Neural cell (in vitro differentiated cells): ENCODE measurements at regions not wholly inside any gene's neighbourhood (a gene's known extent, or its start where the extent isn't known, plus 50 kb on each side); places are given as distances from the start of the nearest gene placed in this dataset.

Experiments used
- H2AFZ ChIP-seq: fragments of 200-600, 300-800 bp; sonication (generic), shearing (Covaris generic); 2 replicates; pipeline ENCODE4 v1.6.0; 2014; ENCODE audit warnings: low read depth, mild to moderate bottlenecking, antibody characterized with exemption, low read length, moderate library complexity
- H3F3A ChIP-seq: fragments of 200-600 bp; shearing (Covaris generic); 2 replicates; pipeline ENCODE4 v1.6.1; 2016; ENCODE audit warnings: mild to moderate bottlenecking, moderate library complexity, mixed read lengths, antibody characterized with exemption, low read length; ENCODE audit not compliant: insufficient read depth, poor library complexity, severe bottlenecking
- H3K27ac ChIP-seq: fragments of 200-600, 300-800 bp; sonication (generic), shearing (Covaris generic); 2 replicates; pipeline ENCODE4 v1.5.1; 2014; ENCODE audit warnings: mild to moderate bottlenecking, low read length, moderate library complexity
- H3K27me3 ChIP-seq: fragments of 300-800, 200-600 bp; sonication (generic), shearing (Covaris generic); 2 replicates; pipeline ENCODE4 v1.6.0; 2014; ENCODE audit warnings: mild to moderate bottlenecking, low read depth, low read length, moderate library complexity; ENCODE audit not compliant: insufficient read depth
- H3K36me3 ChIP-seq: fragments of 300-800, 200-600 bp; sonication (generic), shearing (Covaris generic); 2 replicates; pipeline ENCODE4 v1.5.1; 2014; ENCODE audit warnings: mild to moderate bottlenecking, antibody characterized with exemption, low read length, moderate library complexity; ENCODE audit not compliant: insufficient read depth
- H3K4me2 ChIP-seq: fragments of 300-800, 200-600 bp; sonication (generic), shearing (Covaris generic); 2 replicates; pipeline ENCODE4 v1.6.0; 2014; ENCODE audit warnings: mild to moderate bottlenecking, low read length
- H3K4me3 ChIP-seq: fragments of 300-800, 200-600 bp; sonication (generic), shearing (Covaris generic); 2 replicates; pipeline ENCODE4 v1.5.1; 2014; ENCODE audit warnings: mild to moderate bottlenecking, low read length, moderate library complexity
- H3K79me2 ChIP-seq: fragments of 200-600 bp; shearing (Covaris generic); replicated peaks from 2 replicates; pipeline ENCODE4 v1.6.0; 2014; ENCODE audit warnings: mild to moderate bottlenecking, low read length, moderate library complexity; ENCODE audit not compliant: insufficient read depth
- H3K9ac ChIP-seq: fragments of 300-800, 200-600 bp; sonication (generic), shearing (Covaris generic); 2 replicates; pipeline ENCODE4 v1.6.1; 2016; ENCODE audit warnings: mild to moderate bottlenecking, low read length, mixed read lengths
- H3K9me2 ChIP-seq: fragments of 200-600 bp; shearing (Covaris generic); 2 replicates; pipeline ENCODE4 v1.6.1; 2016; ENCODE audit warnings: mild to moderate bottlenecking, low read length, mixed read lengths; ENCODE audit not compliant: insufficient read depth
- H3K9me3 ChIP-seq: fragments of 200-600, 300-800 bp; sonication (generic), shearing (Covaris generic); 2 replicates; pipeline ENCODE4 v1.6.1; 2016; ENCODE audit warnings: mild to moderate bottlenecking, mixed run types, low read length, moderate library complexity, mixed read lengths
- H4K20me1 ChIP-seq: fragments of 200-600 bp; shearing (Covaris generic); 2 replicates; pipeline ENCODE4 v1.6.1; 2016; ENCODE audit warnings: mild to moderate bottlenecking, mixed run types; ENCODE audit not compliant: insufficient read depth
- CTCF ChIP-seq: fragments of 450-650 bp; IDR thresholded peaks from 2 replicates; pipeline ENCODE4 v1.5.1; 2014; ENCODE audit warnings: antibody characterized with exemption, mild to moderate bottlenecking, moderate library complexity; ENCODE audit not compliant: poor library complexity, severe bottlenecking
- EP300 ChIP-seq: fragments of 450-650 bp; conservative IDR thresholded peaks from 2 replicates; pipeline ENCODE4 v1.6.1; 2014; ENCODE audit warnings: antibody characterized with exemption, mild to moderate bottlenecking, moderate library complexity; ENCODE audit not compliant: poor library complexity, severe bottlenecking
- EZH2 ChIP-seq: fragments of 200-600, 300-800 bp; shearing (Covaris generic), sonication (generic); IDR thresholded peaks from 2 replicates; pipeline ENCODE4 v1.6.1; 2014; ENCODE audit warnings: antibody characterized with exemption, low read length, borderline replicate concordance, mild to moderate bottlenecking; ENCODE audit not compliant: insufficient read depth, poor library complexity, severe bottlenecking
- MXI1 ChIP-seq: fragments of 450-650 bp; conservative IDR thresholded peaks from 2 replicates; pipeline ENCODE4 v1.6.1; 2014; ENCODE audit warnings: antibody characterized with exemption, mild to moderate bottlenecking; ENCODE audit not compliant: poor library complexity, severe bottlenecking
- POLR2AphosphoS5 ChIP-seq: IDR thresholded peaks from 2 replicates; pipeline ENCODE4 v1.6.1; 2012
- RAD21 ChIP-seq: fragments of 450-650 bp; conservative IDR thresholded peaks from 2 replicates; pipeline ENCODE4 v1.6.1; 2014; ENCODE audit warnings: antibody characterized with exemption, mild to moderate bottlenecking, moderate library complexity
- REST ChIP-seq: IDR thresholded peaks from 2 replicates; pipeline ENCODE4 v1.6.1; 2012; ENCODE audit warnings: borderline replicate concordance
- SMC3 ChIP-seq: fragments of 450-650 bp; conservative IDR thresholded peaks from 2 replicates; pipeline ENCODE4 v1.6.1; 2014; ENCODE audit warnings: antibody characterized with exemption, mild to moderate bottlenecking, moderate library complexity; ENCODE audit not compliant: poor library complexity
- TAF1 ChIP-seq: IDR thresholded peaks from 2 replicates; pipeline ENCODE4 v1.6.1; 2012; ENCODE audit warnings: low read depth

GRCh38 chr11:119572481-119573424, 149.8 kb upstream of the THY1 start:
- Histone ChIP-seq H3K79me2 (no peaks in the 10 kb centered on the region), H3K4me3 (no peak overlapping the region), H4K20me1 (no peaks in the 10 kb centered on the region), H3K9ac (no peak overlapping the region), H3K27me3 (no peaks in the 10 kb centered on the region), H3K27ac (no peak overlapping the region), H3K9me3 (no peaks in the 10 kb centered on the region), H3K9me2 (no peaks in the 10 kb centered on the region), H3K4me2 (no peak overlapping the region), H3F3A (no peaks in the 10 kb centered on the region), H2AFZ (no peak overlapping the region), H3K36me3 (no peaks in the 10 kb centered on the region)
- TF ChIP-seq POLR2AphosphoS5 (no peak), MXI1 (no peak), EP300 (no peak), RAD21 (no peak), REST (no peak), EZH2 (no peak), TAF1 (no peak), SMC3 (no peak), CTCF (no peak)

GRCh38 chr11:119571311-119571710, 148.3 kb upstream of the THY1 start:
- H3K27me3 ChIP-seq = no peaks in the 10 kb centered on the region
- no peaks in the 10 kb centered on the region for H3K79me2 ChIP-seq
- H4K20me1 ChIP-seq = no peaks in the 10 kb centered on the region
- H3K9ac ChIP-seq = no peak overlapping the region
- no peak overlapping the region for H2AFZ ChIP-seq
- H3K27ac ChIP-seq = no peak overlapping the region
- H3K9me3 ChIP-seq = no peaks in the 10 kb centered on the region
- no peak overlapping the region for H3K4me2 ChIP-seq
- no peaks in the 10 kb centered on the region for H3F3A ChIP-seq
- H3K9me2 ChIP-seq = no peaks in the 10 kb centered on the region
- H3K36me3 ChIP-seq = no peaks in the 10 kb centered on the region
- H3K4me3 ChIP-seq = no peak overlapping the region
- TF ChIP-seq REST = no peak
- no peak for TF ChIP-seq POLR2AphosphoS5
- TF ChIP-seq CTCF = no peak
- TF ChIP-seq MXI1 = no peak
- no peak for TF ChIP-seq TAF1
- TF ChIP-seq EZH2 = no peak
- TF ChIP-seq EP300 = no peak
- TF ChIP-seq RAD21 = no peak
- TF ChIP-seq SMC3 = no peak
